Stimulated activated naive CD8-positive, alpha-beta T cell treated with anti-CD3 and anti-CD28 coated beads, Interleukin-15, Interleukin-2, amounts not matched to agents 100 ng/mL and 50 ng/mL, for 24 hours (primary cell): ENCODE measurements at regions not wholly inside any gene's neighbourhood (a gene's known extent, or its start where the extent isn't known, plus 50 kb on each side); places are given as distances from the start of the nearest gene placed in this dataset.
A peak's percentile ranks its signal among the peaks of the same experiment; 100 is the strongest.

Source experiments
- H3K27ac Mint-ChIP-seq: one replicate; pipeline ENCODE4 v1.8.0; 2021; ENCODE audit warnings: mild to moderate bottlenecking, mixed read lengths
- H3K27me3 Mint-ChIP-seq: one replicate; pipeline ENCODE4 v1.8.0; 2021; ENCODE audit warnings: mixed read lengths
- H3K36me3 Mint-ChIP-seq: one replicate; pipeline ENCODE4 v1.8.0; 2021; ENCODE audit warnings: low read depth, mixed read lengths
- H3K4me1 Mint-ChIP-seq: one replicate; pipeline ENCODE4 v1.8.0; 2021; ENCODE audit warnings: low read depth, mixed read lengths
- H3K4me3 Mint-ChIP-seq: one replicate; pipeline ENCODE4 v1.8.0; 2021; ENCODE audit warnings: mild to moderate bottlenecking, mixed read lengths
- H3K9me3 Mint-ChIP-seq: one replicate; pipeline ENCODE4 v1.8.0; 2021; ENCODE audit warnings: mixed read lengths

- Mint-ChIP-seq H3K9me3 (no peaks in the 10 kb centered on the region), H3K4me1 (peaks cover 8% of the 10 kb centered on the region), H3K4me3 (no peak overlapping the region), H3K27me3 (peaks cover 4% of the 10 kb centered on the region), H3K27ac (no peak overlapping the region), H3K36me3 (no peaks in the 10 kb centered on the region)
These were observed 99.1 kb upstream of the NEUROD1 start for GRCh38 chr2:181779288-181780021.

GRCh38 chr2:181780047-181780651 is 99.8 kb upstream of the NEUROD1 start:
- Mint-ChIP-seq H3K27me3 (peaks cover 3% of the 10 kb centered on the region), H3K27ac (no peak overlapping the region), H3K36me3 (no peaks in the 10 kb centered on the region), H3K4me3 (no peak overlapping the region), H3K9me3 (no peaks in the 10 kb centered on the region), H3K4me1 (peaks cover 8% of the 10 kb centered on the region)

- H3K9me3 Mint-ChIP-seq, result no peaks in the 10 kb centered on the region
- no peaks in the 10 kb centered on the region for H3K36me3 Mint-ChIP-seq
- H3K4me1 Mint-ChIP-seq, result peaks cover 8% of the 10 kb centered on the region
- peaks cover 3% of the 10 kb centered on the region for H3K27me3 Mint-ChIP-seq
- H3K27ac Mint-ChIP-seq, result no peak overlapping the region
- no peak overlapping the region for H3K4me3 Mint-ChIP-seq
These were observed 100.3 kb upstream of the NEUROD1 start for GRCh38 chr2:181780657-181781056.

GRCh38 chr2:181781078-181781786 is 100.9 kb upstream of the NEUROD1 start:
- Mint-ChIP-seq H3K36me3 (no peaks in the 10 kb centered on the region), H3K27me3 (peaks cover 7% of the 10 kb centered on the region), H3K4me1 (peaks cover 8% of the 10 kb centered on the region), H3K27ac (no peak overlapping the region), H3K4me3 (no peak overlapping the region), H3K9me3 (no peaks in the 10 kb centered on the region)

GRCh38 chr2:181782660-181783059 is 102.3 kb upstream of the NEUROD1 start:
- Mint-ChIP-seq H3K9me3 (no peaks in the 10 kb centered on the region), H3K27ac (no peak overlapping the region), H3K27me3 (peaks cover 7% of the 10 kb centered on the region), H3K4me3 (no peak overlapping the region), H3K4me1 (peaks cover 8% of the 10 kb centered on the region), H3K36me3 (no peaks in the 10 kb centered on the region)

GRCh38 chr2:181784556-181784955 is 104.2 kb upstream of the NEUROD1 start:
- Mint-ChIP-seq H3K4me3 (no peak overlapping the region), H3K36me3 (no peaks in the 10 kb centered on the region), H3K27ac (no peak overlapping the region), H3K4me1 (peaks cover 4% of the 10 kb centered on the region), H3K9me3 (no peaks in the 10 kb centered on the region), H3K27me3 (peaks cover 7% of the 10 kb centered on the region)

GRCh38 chr2:181785691-181786344 is 105.5 kb upstream of the NEUROD1 start:
- H3K9me3 Mint-ChIP-seq, result no peaks in the 10 kb centered on the region
- H3K4me1 Mint-ChIP-seq, result peaks cover 15% of the 10 kb centered on the region
- H3K27ac Mint-ChIP-seq, result no peak overlapping the region
- no peak overlapping the region for H3K4me3 Mint-ChIP-seq
- no peaks in the 10 kb centered on the region for H3K36me3 Mint-ChIP-seq
- H3K27me3 Mint-ChIP-seq, result peaks cover 7% of the 10 kb centered on the region

GRCh38 chr2:181786371-181787228 is 104.9 kb upstream of the ITPRID2 start:
- H3K4me1 Mint-ChIP-seq, result peaks cover 20% of the 10 kb centered on the region
- no peaks in the 10 kb centered on the region for H3K9me3 Mint-ChIP-seq
- no peak overlapping the region for H3K4me3 Mint-ChIP-seq
- H3K36me3 Mint-ChIP-seq, result no peaks in the 10 kb centered on the region
- no peak overlapping the region for H3K27ac Mint-ChIP-seq
- H3K27me3 Mint-ChIP-seq, result peaks cover 7% of the 10 kb centered on the region

- Mint-ChIP-seq H3K36me3 (no peaks in the 10 kb centered on the region), H3K4me3 (no peak overlapping the region), H3K27me3 (peaks cover 7% of the 10 kb centered on the region), H3K9me3 (peaks cover 2% of the 10 kb centered on the region), H3K27ac (no peak overlapping the region), H3K4me1 (peaks cover 25% of the 10 kb centered on the region)
These were observed 104.1 kb upstream of the ITPRID2 start for GRCh38 chr2:181787310-181788048.

GRCh38 chr2:181788897-181789555 is 102.5 kb upstream of the ITPRID2 start:
- Mint-ChIP-seq H3K9me3 (peaks cover 11% of the 10 kb centered on the region), H3K36me3 (no peaks in the 10 kb centered on the region), H3K4me1 (peaks cover 25% of the 10 kb centered on the region), H3K4me3 (no peak overlapping the region), H3K27ac (no peak overlapping the region), H3K27me3 (peaks cover 7% of the 10 kb centered on the region)

GRCh38 chr2:181789827-181790448 is 101.6 kb upstream of the ITPRID2 start:
- peaks cover 25% of the 10 kb centered on the region for H3K4me1 Mint-ChIP-seq
- no peaks in the 10 kb centered on the region for H3K36me3 Mint-ChIP-seq
- H3K27me3 Mint-ChIP-seq, result peaks cover 5% of the 10 kb centered on the region
- H3K27ac Mint-ChIP-seq, result no peak overlapping the region
- no peak overlapping the region for H3K4me3 Mint-ChIP-seq
- peaks cover 11% of the 10 kb centered on the region for H3K9me3 Mint-ChIP-seq

GRCh38 chr2:181790716-181791649 is 100.5 kb upstream of the ITPRID2 start:
- H3K27ac Mint-ChIP-seq, result peak overlapping the region; percentile 84
- H3K4me3 Mint-ChIP-seq, result peak overlapping the region; percentile 35
- no peaks in the 10 kb centered on the region for H3K36me3 Mint-ChIP-seq
- peaks cover 11% of the 10 kb centered on the region for H3K9me3 Mint-ChIP-seq
- H3K27me3 Mint-ChIP-seq, result peaks cover 2% of the 10 kb centered on the region
- H3K4me1 Mint-ChIP-seq, result peaks cover 25% of the 10 kb centered on the region
